ENCODE measurements at regions not wholly inside any gene's neighbourhood (a gene's known extent, or its start where the extent isn't known, plus 50 kb on each side); places are given as distances from the start of the nearest gene placed in this dataset.

- DNase-seq, result no peak
Observed at GRCh38 chr12:91880528-91880927, 265.1 kb downstream of the BTG1 start.

- DNase-seq, result peak; percentile 80
Observed at GRCh38 chr12:91877456-91878235, 268.0 kb downstream of the BTG1 start.

GRCh38 chr12:91877022-91877421, 268.6 kb downstream of the BTG1 start:
- DNase-seq, result peak; percentile 93

GRCh38 chr12:91875671-91876070, 270.0 kb downstream of the BTG1 start:
- DNase-seq, result peak; percentile 11

GRCh38 chr12:91874086-91874865, 271.4 kb downstream of the BTG1 start:
- no peak for DNase-seq

- DNase-seq, result no peak
Observed at GRCh38 chr12:91871751-91872150, 273.9 kb downstream of the BTG1 start.

GRCh38 chr12:91870872-91871707, 274.6 kb downstream of the BTG1 start:
- peak; percentile 61 for DNase-seq

GRCh38 chr12:91868054-91868453, 277.6 kb downstream of the BTG1 start:
- no peak for DNase-seq

- no peak for DNase-seq
Observed at GRCh38 chr12:91866566-91866965, 279.1 kb downstream of the BTG1 start.

GRCh38 chr12:91863702-91864101, 281.9 kb downstream of the BTG1 start:
- DNase-seq, result no peak

GRCh38 chr12:91861554-91861953, 284.1 kb downstream of the BTG1 start:
- DNase-seq, result no peak

GRCh38 chr12:91859347-91859746, 286.3 kb downstream of the BTG1 start:
- DNase-seq, result no peak

GRCh38 chr12:91857813-91858542, 287.7 kb downstream of the BTG1 start:
- no peak for DNase-seq

GRCh38 chr12:91854725-91855124, 290.9 kb downstream of the BTG1 start:
- DNase-seq, result no peak

GRCh38 chr12:91853350-91854127, 292.1 kb downstream of the BTG1 start:
- DNase-seq, result no peak

GRCh38 chr12:91852634-91853033, 293.0 kb downstream of the BTG1 start:
- DNase-seq, result no peak

GRCh38 chr12:91851741-91852477, 293.7 kb downstream of the BTG1 start:
- DNase-seq, result peak; percentile 15

GRCh38 chr12:91846466-91847055, 299.1 kb downstream of the BTG1 start:
- no peak for DNase-seq

GRCh38 chr12:91845365-91845764, 300.3 kb downstream of the BTG1 start:
- DNase-seq, result no peak

- DNase-seq, result no peak
Observed at GRCh38 chr12:91841822-91842221, 303.8 kb downstream of the BTG1 start.

GRCh38 chr12:91836696-91837095, 308.9 kb downstream of the BTG1 start:
- no peak for DNase-seq
